Suppressor macrophage treated with lipopolysaccharide for 4 hours (primary cell): ENCODE measurements at regions not wholly inside any gene's neighbourhood (a gene's known extent, or its start where the extent isn't known, plus 50 kb on each side); places are given as distances from the start of the nearest gene placed in this dataset.
A peak's percentile ranks its signal among the peaks of the same experiment; 100 is the strongest.

Source experiments
- DNase-seq: peaks from one replicate; pipeline ENCODE4 v3.0.0-alpha.2; 2020

DNA sequence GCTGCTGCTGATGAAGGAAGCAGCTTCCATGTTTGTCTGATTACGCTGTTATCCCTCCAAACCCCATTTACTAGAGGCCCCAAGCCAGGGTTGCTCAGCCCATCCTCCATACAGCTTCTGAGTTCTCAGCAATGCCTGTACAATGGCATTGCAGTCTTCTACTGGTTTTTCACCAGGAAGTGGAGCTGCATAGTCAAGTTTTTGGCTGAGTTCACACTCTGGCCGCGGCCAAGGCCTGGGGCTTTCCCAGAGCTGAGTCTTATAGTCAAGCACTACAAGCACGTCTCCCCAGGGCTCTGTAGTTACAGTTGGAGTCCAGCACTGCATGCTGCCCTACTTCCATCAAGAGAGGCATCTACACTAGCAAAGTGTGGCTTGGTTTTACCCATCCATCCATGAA, 182.5 kb downstream of the POU4F1 start:
- no peak for DNase-seq

DNA sequence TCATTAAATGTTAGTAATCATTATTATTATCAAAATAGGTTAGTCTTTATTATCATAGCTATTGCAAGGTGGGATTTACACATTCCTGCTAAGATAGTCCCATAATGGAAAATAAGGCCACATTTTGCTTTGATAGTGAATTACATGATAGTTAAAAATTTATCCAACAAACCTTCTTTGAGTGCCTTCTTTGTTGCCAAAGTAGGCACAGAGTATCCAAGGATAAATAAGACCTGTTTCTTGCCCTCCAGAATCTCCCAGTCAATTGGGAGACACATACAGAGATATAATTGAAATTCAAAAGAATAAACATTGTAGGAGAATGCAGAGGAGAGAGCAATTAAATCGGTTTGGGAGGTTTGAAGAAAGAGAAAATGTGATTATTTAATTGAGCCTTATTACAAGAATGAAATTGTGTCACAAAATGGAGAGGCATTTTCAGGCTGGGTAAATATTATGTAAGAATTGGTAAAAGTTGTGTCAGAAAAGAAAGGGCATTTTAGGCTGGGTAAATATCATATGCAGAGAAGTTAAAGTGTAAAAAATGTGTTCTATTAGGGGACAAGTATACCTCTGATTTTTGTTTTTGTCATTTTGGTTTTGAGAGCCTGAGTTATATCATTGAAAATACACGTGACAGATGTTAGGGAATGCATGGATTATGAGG, 189.3 kb downstream of the POU4F1 start:
- no peak for DNase-seq

- DNase-seq, result no peak
Observed at GRCh38 chr13:78410847-78411246, 192.5 kb downstream of the POU4F1 start.

GRCh38 chr13:78410164-78410563, 193.2 kb downstream of the POU4F1 start:
- DNase-seq, result no peak

DNA sequence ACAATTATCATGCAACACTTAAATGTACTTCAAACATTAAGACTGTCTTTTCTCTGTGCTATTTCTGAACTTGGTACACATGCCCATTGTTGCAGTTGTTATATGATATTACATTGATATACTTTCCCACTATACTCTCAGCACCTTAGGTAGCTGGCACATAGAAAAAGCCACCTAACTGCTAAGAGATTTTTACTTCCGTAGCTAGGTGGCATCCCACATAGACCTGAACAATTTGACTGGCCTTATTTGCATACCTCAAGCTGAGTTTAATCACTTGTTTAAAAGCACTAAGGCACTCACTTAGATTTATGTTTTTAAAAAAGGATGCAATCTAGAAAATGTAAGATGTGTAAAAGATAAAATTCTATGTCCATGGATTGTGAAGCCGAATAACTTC, 194.2 kb downstream of the POU4F1 start:
- DNase-seq, result no peak

- no peak for DNase-seq
Observed at GRCh38 chr13:78404846-78405360, 198.4 kb downstream of the POU4F1 start.

DNA sequence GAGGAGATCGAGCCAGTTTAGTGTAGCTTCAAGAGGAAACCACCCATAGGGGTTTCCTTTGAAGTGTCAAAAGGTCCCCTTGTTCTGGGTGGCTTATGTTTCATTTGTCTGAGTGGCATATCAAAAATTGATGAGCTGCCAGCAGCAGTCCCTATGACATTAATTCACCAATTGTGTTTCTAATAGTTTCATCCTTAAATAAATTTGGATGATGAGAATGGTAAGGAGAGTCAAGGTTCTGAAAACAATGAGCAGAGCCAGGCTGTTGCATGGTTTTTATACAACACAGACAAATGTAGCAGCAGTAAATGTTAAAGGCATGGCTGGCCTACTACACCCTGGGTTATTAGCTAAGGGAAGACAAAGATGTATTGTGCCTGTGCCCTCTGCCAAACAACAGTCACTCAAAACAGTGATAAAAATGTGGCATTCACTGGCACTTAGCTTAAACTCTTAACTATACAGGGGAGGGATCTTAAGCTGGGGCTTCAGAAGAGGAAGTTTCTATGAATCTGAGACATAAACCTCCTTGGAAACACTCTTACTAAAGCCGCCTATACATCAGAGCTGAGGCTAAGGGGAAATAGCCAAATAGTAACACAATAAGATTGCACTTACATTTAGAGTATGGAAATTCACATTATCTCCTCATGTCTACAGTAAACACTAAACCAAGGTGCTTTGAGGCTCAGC, 200.5 kb downstream of the POU4F1 start:
- no peak for DNase-seq

GRCh38 chr13:78401873-78402707, 201.3 kb downstream of the POU4F1 start:
- DNase-seq, result no peak

DNA sequence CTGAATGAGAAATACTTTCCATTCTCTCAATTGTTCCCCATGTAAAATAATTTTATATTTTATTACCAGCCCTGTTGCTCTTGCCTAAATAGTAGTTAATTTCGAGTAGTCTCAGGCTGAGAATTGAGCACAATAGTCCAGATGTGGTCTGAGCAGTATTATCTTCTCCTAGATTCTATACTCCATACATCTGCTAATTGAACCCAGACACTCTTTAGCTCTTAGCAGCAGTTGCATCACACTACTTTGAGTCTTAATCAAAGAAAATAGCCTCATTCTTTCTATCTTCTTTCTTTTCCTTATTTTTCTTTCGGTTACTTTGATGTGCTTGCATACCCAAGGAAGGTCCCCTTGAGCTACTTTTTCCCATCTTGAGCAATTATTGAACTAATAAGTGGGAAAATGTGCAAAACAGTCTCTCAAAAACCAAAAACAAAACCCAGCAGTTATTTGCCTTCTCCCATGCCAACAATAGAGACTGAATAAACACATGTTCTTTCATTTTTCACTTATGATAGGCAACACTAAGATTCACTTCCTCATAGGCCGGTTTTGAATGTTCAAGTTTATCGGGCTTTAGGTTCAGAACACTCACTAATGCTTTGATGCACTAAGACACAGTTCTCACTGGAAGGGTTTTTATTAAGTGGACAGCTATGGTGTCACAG, 204.5 kb downstream of the POU4F1 start:
- peak; percentile 27 for DNase-seq

DNA sequence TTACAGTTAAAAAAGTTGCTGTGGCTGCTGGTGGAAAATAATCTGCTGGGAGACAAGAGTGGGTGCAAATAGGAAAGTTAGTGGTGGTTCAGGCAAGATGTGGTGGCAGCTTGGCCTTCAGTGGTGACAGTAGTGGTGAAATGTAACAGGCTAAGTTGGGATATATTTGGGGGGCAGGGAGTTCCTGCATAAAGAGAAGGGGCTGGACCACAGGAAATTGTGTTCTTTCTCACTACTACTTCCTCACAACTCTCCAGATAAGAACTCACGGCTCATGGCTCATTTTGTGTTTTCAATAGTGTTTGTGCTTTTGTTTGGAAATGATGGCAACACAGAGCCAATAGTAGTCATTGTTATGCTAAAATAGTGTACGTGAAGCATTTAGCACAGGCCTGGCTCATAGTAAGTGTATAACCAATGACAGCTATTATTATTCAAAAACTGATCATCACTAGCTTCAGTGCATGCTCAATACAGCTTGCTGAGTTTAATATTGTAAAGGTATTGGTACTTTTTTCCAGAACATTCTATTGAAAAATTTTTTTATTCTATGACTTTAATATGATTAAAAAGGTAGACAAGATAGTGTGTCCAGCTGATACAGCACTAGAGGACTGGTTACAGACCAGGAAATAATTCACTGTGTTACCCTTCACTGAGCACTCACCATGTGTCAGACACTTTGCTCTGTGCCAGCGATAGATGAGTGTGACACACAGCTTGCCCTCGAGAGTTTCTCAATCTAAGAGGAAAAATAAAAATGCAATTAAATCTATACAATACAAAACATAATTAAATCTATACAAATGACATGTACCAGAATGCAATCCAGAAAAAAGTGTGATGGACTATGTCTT, 209.8 kb downstream of the POU4F1 start:
- no peak for DNase-seq

GRCh38 chr13:78383899-78384298, 219.5 kb downstream of the POU4F1 start:
- no peak for DNase-seq

GRCh38 chr13:78383071-78383484, 220.3 kb downstream of the POU4F1 start:
- no peak for DNase-seq

- no peak for DNase-seq
Observed at GRCh38 chr13:78382491-78382890, 220.9 kb downstream of the POU4F1 start.

- DNase-seq, result no peak
Observed at GRCh38 chr13:78376822-78377221, 226.5 kb downstream of the POU4F1 start.

DNA sequence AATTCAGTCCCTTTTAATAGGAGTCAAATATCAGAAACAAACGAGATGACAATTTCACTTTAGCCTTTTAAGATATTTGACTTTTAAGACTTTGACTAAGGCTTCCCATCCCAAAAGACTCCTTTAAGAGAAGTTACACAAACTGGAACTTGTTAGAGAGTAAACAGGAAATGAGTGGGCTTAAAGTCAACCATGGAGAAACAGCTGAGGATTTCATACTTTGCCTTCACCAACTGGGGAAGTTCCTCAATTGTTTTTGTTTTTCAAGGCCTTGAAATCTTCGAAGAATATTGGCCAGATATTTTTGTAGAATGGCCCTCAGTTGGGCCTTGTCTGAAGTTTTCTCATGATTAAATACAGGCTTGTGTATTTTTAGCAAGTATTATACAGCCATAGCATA, 227.3 kb downstream of the POU4F1 start:
- DNase-seq, result peak; percentile 40

DNA sequence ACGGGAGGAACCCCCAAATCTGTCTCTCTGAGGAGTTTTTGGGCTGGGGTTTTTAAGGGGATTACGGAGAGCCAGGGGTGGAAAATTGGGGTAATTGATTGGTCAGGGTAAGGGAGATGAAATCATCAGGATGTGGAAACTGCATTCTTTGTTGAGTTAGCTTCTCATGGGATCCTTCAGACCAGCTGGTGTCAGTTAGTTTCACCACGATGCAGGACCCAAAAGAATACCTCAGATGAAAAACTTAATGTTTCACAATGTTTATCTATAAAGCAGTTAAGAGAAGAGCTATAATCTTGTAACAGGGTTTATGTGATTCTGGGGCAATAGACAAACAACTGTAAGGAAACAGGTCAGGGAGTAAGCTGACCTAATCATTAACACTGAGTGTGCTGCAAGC, 230.8 kb downstream of the POU4F1 start:
- no peak for DNase-seq

GRCh38 chr13:78370231-78370630, 233.1 kb downstream of the POU4F1 start:
- DNase-seq, result no peak

GRCh38 chr13:78364711-78365110, 238.6 kb downstream of the POU4F1 start:
- DNase-seq, result no peak

DNA sequence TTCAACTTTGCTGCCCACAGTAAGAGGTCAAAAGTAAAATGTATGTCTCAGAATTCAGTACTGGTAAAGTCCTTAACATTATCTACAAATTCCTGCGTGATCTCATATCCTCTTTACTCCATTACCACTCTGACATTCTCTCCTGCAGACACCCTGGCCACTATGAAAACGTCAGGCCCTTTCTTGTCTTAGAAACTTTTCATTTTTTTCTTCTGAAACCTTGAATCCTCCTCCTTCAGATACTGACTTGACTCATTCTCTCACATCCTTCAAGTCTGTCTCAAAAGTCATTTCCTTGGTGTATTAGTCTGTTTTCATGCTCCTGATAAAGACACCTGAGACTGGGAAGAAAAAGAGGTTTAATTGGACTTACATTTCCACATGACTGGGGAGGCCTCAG, 262.3 kb downstream of the POU4F1 start:
- DNase-seq, result no peak

DNA sequence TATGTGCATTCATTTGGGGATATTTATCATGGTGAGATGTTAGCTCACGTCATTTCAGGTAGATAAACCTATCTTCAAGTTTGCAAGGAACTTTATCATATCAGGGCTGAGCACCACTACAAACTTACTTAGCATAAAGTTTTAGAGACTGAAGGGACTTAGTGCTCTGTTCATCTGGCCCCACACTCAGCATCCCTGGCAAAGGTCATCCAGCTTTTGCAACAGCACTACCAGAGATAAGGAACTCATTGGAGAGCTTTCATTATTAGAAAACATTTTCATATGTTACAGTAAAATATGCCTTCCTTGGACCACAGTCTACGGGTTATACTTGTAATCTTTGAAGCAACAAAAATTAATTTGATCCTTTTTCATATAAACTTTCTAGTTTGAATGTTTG, 263.4 kb downstream of the POU4F1 start:
- DNase-seq, result no peak

DNA sequence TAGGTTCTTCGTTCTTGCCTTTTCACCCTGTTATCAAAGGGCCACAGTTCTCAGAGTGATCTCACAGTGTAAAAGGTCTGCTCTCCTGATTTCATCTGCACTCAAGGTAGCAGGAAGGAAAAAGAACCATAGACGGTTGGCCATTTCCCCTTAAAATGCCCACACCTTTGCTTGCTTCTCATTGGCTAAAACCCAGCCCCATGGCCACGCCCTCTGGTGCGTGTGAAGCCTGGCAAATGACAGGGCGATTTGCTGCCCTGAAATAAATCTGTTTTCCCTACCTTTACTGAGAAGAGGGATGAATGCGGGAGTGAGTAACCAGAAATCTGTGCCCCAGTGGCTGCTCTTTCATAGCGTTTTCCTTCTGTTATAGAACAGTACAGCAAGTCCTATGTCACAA, 269.3 kb downstream of the POU4F1 start:
- no peak for DNase-seq

- DNase-seq, result peak; percentile 3
Observed at GRCh38 chr13:78326633-78327032, 276.7 kb downstream of the POU4F1 start.
